Transverse colon (tissue), 3 donors: ENCODE measurements at regions not wholly inside any gene's neighbourhood (a gene's known extent, or its start where the extent isn't known, plus 50 kb on each side); places are given as distances from the start of the nearest gene placed in this dataset.

Source experiments
- CTCF ChIP-seq, 5 experiments: fragments of 200-600 bp in 3 of 5; fragments of 450-650 bp in 2 of 5; sonication (generic) in 3 of 5; IDR thresholded peaks; 1 replicate in 2 of 5; 2 replicates in 3 of 5; pipeline ENCODE4 v1.5.1; 2016 to 2017; ENCODE audit warnings: antibody characterized with exemption in 5 of 5, inconsistent platforms in 3 of 5, mild to moderate bottlenecking in 2 of 5, moderate library complexity in 1 of 5
- POLR2A ChIP-seq: fragments of 450-650 bp; IDR thresholded peaks from one replicate; pipeline ENCODE4 v1.6.1; 2016; ENCODE audit warnings: antibody characterized with exemption, mild to moderate bottlenecking, moderate library complexity

DNA sequence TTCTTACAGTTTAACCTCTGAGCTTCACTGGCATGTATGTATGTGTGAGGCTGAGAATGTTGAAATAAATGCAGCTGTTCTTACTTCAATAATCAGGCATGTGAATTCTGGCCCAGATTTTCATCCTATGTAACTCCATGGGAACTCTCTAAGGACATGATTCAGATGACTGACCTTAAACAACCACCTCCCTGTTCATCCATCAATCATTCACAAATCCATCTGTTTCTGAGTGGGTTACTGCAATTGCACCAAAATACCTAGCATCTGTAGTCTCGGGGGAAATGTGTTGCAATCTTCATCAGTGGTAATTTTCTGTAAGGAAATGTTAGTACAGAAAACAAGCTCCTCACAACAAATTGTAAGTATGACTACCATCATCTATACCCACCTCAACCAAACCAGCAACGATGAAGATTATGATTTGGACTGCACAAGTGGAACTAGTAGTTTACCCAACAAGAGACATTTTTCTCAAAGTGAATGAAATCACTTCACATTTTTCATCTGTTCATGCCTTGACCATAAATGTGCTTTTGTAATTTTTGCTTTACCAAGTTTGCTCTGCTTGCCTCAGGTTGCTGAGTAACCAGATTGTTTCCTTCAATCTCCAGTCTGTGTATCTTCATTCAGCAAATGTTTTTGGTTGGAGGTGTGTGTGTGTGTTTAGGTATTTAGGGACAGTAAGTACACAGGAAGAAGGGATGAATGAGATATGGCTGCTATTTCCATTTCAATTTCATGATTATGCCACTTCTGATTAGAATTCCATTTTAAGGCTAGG, 65.7 kb upstream of the FZD8 start:
- TF ChIP-seq CTCF (IDR thresholded peaks at IDR 0.05) (no peak), POLR2A (no peak)
